NCI-H2107 treated with DMSO at 0.1 percent for 48 hours (cell line): ENCODE measurements at regions not wholly inside any gene's neighbourhood (a gene's known extent, or its start where the extent isn't known, plus 50 kb on each side); places are given as distances from the start of the nearest gene placed in this dataset.
A peak's percentile ranks its signal among the peaks of the same experiment; 100 is the strongest.

Experiments used
- DNase-seq: peaks from one replicate; lab custom pipeline; 2025; ENCODE audit not compliant: unreplicated experiment; lab: John Stamatoyannopoulos, UW

DNA sequence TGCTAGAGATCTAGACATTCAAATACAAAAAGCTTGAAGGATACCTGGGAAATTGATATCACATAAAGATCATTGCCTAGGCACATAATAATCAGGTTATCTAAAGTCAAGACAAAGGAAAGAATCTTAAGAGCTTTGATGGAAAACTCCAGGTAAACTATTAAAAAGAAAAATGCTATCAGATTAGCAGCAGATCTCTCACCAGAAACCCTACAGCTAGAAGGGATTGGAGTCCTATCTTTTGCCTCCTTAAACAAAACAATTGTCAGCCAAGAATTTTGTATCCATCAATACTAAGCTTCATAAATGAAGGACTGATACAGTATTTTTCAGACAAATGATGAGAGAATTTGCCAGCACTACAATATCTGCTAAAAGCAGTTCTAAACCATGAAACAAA is 682.4 kb upstream of the ATXN8OS start:
- DNase-seq = no peak

DNA sequence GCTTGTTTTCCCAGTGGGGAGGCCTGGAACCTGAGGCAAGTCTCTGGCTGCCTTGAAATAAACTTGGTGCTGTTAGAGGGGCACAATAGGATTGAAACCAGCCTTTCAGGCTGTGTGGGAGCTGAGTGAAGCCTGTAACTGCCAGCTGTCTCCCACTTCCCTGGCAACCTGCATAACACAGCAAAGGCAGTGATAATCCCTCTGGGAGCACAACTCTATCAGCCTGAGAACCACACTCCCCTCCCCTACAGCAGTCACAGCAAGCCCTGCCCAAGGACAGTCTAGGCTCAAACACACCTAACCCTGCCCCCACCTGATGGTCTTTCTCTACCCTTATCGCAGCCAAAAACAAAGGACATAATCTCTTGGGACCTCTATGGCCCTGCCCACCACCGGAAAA is 683.8 kb upstream of the ATXN8OS start:
- DNase-seq = no peak

DNA sequence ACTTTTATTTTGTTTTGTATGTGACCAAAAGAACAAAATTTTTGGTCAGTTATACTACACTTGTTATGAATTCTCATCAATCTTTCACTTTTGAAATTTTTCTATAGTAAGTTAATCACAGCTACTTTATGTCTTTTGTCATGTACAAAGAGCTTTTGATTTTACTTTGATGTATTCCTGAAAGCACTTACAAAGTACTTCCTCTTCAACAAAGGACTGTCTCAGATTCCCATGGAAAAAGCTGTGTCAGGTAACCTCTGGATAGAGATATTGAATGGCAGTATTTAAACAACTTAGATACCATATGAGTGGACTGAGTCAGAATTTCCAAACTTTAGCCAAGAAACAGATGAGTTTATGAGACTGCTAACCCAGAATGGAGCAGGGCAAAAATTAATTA is 689.3 kb upstream of the ATXN8OS start:
- no peak for DNase-seq

DNA sequence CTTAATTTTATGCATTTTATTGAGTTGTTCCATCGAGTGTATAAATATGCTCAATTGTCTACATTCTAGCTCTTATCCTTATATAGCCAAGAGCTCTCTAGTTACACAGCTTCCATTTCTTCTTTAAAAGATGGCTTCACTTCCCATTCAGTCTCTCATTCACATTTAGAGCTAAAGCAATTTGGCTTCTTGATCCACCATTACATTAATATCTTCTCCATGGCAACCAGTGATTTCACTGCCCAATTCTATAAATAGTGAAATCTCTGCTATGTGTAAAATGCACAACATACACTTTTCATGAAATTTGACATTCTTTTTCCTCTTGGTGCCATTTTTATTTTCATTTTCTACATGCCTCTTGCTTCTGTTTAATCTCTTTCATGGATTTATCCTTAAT is 696.9 kb upstream of the ATXN8OS start:
- DNase-seq = no peak

DNA sequence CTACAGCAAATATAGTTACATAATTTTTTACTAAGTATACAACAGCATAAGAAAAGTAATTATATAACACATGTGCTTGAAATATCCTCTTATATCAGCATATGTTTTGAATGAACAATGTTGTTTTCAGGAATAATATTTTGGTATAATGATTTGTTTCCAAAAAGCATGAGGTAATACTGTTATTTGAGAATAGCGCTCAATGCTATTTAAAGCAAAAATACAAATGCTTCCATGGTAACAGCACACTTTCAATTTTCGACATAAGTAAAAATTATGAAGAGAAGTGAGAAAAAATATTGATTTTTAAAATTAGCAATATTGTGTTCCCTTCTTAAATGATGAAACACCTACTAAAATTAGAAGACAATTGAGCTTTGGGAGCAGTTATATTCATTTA is 715.9 kb upstream of the ATXN8OS start:
- DNase-seq = no peak

DNA sequence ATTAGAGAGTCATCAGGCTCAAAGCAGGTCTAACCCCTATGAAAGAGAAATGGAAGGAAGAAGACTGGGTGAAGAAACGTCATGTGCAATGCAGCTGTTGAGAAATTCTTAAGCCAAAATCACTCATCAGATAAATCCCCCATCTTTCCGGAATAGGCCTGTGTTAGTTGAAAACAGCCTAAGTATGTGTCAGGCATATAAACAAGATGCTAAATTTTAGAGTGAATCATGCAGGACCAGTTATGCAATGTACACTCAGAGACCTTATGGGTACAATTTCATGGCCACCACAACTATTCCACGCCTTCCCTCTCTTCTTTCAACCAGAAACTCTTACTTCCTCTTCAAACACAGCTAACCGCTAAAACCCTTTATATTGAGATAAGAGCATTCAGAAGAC is 717.7 kb upstream of the ATXN8OS start:
- DNase-seq = no peak

DNA sequence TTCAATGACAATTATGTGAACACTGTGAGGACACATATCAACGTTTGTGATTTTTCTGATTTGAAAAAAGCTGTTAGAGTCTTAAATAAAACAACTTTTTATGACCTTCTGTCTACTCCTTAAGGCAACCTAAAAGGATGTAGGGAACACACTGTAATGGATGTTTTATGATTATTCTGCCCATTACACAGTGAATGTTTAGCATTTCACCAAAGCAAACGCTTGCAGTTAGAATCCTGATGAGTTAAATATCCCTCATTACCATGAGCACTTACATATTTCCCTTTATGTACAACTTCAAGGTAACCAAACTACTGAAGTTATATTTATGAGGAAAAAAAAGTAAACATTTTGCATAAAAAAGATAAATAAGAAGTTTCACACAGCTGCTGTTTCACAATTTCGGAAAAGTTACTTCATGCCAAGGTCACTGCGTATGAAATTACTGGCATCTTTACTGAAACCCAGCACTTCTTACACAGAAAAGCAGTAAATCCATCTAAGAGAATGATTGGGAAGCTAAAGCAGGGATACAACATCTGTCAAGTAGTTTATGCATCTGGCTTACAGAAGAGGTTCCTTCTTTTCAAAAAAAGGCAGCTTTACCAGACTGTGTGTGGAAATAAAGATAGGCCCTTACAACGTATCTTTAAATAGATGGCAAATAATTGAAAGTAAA is 733.7 kb upstream of the ATXN8OS start:
- DNase-seq = no peak

DNA sequence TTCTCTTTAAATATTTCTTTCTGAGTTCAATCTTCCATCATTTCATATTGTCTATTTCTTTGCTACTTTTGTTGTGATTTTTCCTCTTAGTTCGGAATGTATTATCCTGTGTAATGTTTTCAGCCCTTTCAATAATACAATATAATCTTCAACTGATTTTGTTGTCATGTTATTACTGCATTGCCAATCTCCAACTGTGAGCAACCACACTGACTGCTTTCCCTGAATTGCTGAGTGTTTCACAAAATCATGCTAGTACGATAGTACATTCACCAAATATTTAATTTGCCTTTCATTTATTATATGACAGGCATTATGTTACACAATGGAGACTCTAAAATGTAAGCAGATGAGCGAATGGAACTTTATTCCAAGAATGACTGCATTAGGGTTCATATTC is 744.3 kb upstream of the ATXN8OS start:
- no peak for DNase-seq

DNA sequence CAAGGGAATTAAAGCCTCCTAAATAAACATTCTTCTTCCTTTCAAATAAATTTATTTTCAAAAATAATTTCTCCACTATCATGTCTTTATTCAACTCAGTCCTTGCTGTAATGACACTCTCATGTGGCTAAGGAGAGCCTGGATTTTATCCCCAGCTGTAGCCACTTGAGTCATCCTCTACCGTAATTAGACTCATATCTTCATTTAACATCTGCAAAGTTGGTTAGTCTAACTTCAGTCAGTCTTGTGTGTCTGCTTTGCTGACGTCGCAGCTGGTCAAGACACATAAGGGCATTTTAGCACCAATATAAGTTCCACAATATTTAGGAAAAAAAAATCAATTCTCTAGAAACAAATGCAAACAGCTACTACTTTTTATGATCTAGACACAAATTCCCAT is 776.4 kb upstream of the ATXN8OS start:
- DNase-seq = no peak

DNA sequence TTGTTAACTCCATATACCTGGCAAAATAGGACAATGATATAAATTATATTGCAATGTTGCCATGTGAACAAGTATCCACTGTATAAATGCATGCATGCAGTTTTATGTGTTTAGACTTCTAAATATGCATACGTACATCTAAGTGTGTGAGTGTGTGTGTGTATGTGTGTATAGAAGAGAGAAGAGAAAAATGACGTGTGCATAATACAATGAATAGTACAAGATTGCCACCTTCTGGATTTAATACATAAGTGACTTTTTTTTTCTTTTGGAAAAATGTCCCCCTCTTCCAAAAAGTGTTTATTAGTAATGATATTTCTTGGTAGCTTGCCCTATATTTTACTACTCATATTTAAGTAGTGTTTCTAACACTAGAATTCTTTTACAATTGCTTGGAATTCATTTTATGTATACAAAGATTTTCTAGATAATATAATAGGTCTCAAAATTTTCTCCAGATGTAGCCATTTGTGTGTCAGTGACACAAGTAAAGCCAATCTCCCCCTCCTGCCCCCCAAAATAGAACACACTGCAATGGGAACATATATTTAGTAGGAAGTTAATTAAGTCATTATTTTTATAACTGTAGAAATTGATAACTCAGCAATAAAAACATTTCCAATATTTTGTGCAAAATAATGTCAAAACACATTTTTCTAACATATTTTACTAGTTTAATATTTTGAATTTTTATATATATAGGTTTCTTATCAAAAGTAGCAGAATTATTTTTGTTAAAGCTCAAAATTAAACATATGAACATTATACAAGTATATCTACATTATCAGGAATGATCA is 783.3 kb upstream of the ATXN8OS start:
- peak; percentile 17 for DNase-seq

DNA sequence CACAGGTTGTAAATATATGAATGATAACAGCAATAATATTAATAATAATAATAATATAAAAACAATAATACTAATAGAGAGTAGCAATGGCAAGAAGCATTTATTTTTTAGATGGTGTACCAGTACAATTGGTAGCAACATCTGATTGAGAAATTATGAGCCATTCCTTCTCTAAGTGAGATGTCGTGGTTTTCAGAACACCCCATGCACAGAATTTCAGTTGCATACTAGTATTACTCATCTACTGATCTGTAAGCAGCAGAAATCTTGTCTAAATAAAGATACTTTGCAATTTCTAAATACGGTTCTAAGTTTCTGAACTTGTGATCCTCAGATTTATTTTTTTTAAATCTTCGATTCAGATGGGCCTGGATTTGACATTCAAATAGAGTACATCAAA is 788.0 kb upstream of the ATXN8OS start:
- DNase-seq = no peak

DNA sequence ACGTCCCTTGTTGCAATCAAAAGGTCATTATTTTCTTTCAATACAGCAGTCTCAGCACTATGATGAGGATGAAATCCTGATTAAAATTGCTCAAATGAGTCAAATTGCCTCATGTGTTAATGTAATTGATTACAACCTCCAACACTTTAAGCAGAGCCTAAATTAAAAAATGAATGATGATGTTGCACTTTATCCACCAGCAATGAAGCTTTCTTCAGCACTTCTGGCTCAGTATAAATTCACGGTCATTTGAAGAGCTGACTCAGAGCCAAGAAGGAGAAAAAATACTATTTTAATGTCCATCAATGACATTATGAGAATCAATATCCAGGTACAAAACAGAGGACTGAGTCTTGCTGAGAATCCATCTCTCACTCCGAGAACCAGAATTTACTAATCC is 792.6 kb upstream of the ATXN8OS start:
- DNase-seq = no peak

DNA sequence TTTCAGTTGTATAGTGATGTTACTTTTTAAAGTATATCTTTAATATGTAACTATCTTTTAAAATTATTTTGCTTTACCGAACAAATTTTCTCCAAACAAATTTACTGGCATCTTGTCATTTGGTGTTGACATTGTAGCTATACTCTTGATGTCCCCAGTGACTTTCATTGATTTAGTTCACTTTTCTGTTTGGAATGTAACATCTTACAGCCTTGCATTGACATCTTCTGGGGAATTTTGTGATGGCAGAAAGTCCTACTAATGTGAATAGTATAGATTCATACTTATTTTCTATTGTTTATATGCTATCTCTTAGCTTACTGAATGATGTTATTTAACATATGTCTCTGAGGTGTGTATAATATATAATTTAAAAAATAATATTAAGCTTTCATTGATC is 800.9 kb upstream of the ATXN8OS start:
- no peak for DNase-seq

DNA sequence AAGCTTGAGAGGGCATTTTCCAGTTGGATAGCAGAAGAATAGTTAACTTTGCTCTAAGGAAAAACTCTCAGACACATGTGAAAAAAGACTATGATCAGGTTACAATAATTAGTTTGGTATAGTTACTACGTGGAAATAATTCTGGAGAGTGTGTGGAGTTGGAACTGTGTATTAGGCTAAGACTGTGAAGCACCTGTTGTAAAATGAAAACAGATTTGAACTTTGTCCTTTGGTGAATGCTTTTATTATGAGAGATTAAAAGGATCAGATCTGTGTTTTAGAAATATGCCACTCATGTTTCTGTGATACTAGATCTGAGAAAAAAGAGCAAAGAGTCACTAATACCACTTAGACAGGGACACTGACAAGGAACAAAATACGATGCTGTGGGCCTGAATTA is 807.5 kb upstream of the ATXN8OS start:
- no peak for DNase-seq

DNA sequence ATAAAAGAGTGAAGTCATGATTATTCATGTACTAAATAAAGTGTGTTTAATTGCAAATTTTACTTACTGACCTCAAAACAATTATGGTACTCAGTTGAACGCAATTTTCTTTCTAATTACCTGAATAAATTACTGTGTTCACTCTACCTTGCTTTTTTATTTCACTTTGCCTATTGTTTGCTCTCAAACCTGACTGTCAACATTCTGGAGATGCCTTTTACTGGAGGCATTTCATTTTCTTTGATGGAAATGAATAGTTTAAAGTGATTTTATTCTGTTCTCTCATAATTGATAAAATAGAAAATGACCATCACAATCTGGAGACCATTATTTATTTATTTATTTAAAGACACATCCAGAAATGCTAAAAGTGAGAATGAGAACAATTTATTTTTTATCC is 811.5 kb upstream of the ATXN8OS start:
- no peak for DNase-seq

DNA sequence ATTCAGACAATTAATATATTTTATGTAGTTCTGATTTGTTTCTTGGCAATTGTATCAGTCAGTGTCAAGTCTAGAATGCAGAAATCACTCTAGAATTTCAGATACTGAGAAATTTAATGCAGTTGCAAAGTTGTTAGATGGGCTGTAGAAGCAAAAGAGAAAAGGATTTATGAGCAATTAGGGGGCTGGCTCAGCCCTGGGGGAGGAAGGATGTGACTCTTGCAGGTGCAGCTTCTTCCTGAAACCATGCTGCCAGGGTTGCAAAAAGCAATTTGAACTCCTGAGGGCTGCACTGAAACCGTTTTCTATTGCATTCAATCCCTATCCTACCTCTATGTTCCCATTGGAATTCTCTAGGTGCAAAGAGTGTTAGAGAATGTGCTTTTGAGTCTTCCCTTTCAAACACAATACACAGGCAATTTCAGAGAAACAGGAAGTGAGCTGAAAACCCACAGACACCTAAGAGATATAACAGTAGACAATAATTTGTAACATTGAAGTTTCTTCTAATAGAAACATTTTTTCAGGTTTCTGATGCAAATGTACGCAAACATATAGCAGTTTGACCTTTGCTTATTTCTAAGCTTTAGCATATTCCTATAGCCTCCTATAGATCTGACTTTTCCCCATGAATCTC is 814.7 kb upstream of the ATXN8OS start:
- no peak for DNase-seq

DNA sequence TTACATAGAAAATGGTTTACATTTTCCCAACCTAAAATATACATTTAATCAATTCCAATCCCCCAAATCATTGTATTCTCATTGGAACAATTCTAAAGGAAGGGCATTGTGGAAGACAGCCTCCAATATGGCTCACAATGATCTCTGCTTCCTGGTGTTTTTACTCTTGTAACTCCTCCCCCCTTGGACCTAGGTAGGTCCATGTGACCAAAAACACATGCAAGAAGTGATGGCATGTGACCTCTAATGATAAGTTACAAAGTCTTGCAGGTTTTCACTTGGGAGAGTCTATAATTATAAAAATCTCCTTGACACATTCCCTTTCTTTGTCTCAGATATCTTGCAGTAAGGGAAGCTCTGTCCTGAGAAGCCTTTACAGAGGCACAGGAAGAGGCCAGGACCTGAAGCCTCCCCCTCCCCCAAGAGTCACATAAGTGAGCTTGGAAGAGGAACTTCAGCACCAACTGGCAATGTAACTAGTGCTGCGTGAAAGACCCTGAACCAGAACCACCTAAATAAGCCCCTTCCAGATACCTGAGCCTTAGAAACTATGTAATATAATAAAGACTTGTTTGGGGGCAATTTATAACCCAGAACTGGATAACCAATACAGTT is 816.2 kb upstream of the ATXN8OS start:
- DNase-seq = no peak

DNA sequence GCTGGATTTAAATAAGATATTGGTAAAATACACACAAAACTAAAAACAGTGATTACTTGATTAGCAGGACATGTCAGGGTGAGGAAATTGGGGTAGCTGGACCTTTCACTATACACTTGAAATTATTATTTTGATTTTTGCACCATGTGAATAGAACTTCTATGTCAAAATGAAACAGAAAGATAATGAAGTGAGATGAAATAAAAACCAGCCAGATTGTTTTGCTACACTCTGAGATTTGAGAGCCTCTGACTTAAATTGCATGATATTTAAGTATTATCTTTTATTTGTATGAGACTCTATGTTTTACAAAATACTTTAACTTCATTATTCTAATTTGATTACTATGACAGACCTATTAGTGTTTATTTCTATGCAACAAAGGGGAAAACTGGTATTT is 819.6 kb upstream of the ATXN8OS start:
- no peak for DNase-seq

DNA sequence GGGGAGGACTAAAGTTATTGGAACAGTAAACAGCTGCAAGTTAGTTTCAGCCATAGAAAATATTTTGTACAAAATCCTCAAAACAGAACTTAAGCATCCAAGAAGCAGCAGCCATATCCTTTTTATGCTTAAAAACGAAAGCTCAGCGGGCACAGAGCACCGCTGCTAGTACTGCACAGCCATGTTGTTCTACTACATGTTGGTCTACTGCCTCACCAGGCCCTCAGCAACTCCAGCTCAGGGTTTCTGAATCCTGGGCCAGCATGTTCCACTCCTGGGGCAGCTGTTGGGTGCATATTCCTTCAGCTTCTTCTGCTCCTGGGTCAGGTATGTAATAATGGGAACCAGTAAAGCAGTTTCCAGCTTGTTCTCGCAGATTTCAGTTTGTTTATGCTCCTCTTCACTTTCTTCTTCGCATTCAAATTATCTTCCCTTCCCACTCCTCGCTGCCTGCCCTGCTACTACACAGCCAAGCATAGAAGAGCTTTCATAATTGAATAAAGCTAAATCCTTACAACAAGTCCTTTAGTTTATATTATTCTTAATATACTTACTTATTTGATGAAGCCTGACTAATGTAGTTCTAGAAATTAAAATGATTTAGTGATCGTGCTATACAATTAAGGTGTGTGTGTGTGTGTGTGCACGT is 820.5 kb upstream of the ATXN8OS start:
- no peak for DNase-seq

DNA sequence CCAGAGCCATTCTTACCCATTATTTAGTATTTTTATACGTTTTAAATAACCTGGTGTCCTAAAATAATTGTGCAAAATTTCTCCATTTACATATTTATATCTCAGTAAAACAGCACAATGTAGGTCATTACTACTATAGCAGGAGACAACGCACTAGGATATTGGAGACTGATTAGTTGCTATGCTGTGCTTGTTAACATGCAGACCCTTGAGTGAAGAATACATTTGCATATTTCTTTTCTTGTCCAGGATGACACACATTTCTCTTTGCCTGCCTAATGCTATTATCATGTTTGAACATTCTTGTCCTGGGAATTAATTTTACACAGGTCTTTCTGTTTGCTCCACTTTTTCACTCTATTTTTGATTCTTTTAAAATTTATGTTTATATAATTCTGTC is 823.8 kb upstream of the ATXN8OS start:
- no peak for DNase-seq

DNA sequence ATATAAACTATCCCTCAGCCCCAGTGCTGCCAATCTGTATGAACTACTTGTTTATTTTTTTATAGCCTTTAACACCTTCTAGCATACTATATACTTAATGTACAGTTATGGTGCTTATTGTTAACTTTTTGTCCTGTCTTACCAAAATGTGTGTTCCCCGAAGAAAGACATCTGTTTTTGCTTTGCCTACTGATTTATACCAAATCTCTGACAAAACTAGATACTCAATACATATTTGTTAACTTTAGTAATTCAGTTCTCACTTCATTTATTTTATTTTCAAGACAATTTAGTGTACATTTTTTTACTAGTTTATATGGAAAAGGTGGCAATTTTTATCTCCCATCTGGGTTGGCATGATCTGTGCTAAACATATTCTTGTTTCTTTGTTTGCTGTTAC is 824.3 kb upstream of the ATXN8OS start:
- DNase-seq = no peak
